GM23338 (cell line): ENCODE measurements at regions not wholly inside any gene's neighbourhood (a gene's known extent, or its start where the extent isn't known, plus 50 kb on each side); places are given as distances from the start of the nearest gene placed in this dataset.

Experiments used
- ATAC-seq: fragments of 200-7000 bp; cut with Tn5 transposase; 3 replicates; pipeline ENCODE4 v1.9.1; 2020
- DNase-seq: peaks from one replicate; pipeline ENCODE4 v3.0.0-alpha.2; 2015; ENCODE audit warnings: low spot score
- H2AFZ ChIP-seq: fragments of 200-600 bp; sonication (generic); 2 replicates; pipeline ENCODE4 v1.8.0; 2016; ENCODE audit warnings: antibody characterized with exemption, mild to moderate bottlenecking, moderate library complexity
- H3F3A ChIP-seq: fragments of 200-600 bp; sonication (generic); replicated peaks from 2 replicates; pipeline ENCODE4 v1.8.0; 2017; ENCODE audit warnings: antibody characterized with exemption, mixed run types, low read depth
- H3K27ac ChIP-seq: fragments of 200-600 bp; sonication (generic); 2 replicates; pipeline ENCODE4 v1.6.1; 2016; ENCODE audit warnings: low read depth
- H3K27me3 ChIP-seq: fragments of 200-600 bp; sonication (generic); 2 replicates; pipeline ENCODE4 v1.8.0; 2016; ENCODE audit warnings: mild to moderate bottlenecking, mixed run types, moderate library complexity; ENCODE audit not compliant: insufficient read depth
- H3K36me3 ChIP-seq: fragments of 200-600 bp; sonication (generic); 2 replicates; pipeline ENCODE4 v1.8.0; 2016; ENCODE audit warnings: mild to moderate bottlenecking; ENCODE audit not compliant: insufficient read depth
- H3K4me1 ChIP-seq: fragments of 200-600 bp; sonication (generic); 2 replicates; pipeline ENCODE4 v1.8.0; 2016; ENCODE audit warnings: mild to moderate bottlenecking, moderate library complexity; ENCODE audit not compliant: insufficient read depth
- H3K4me2 ChIP-seq: fragments of 200-600 bp; sonication (generic); 2 replicates; pipeline ENCODE4 v1.7.1; 2017; ENCODE audit warnings: mixed run types
- H3K4me3 ChIP-seq: fragments of 200-600 bp; sonication (generic); 2 replicates; pipeline ENCODE4 v1.6.1; 2016; ENCODE audit warnings: mixed run types
- H3K79me2 ChIP-seq: fragments of 200-600 bp; sonication (generic); replicated peaks from 2 replicates; pipeline ENCODE4 v1.8.0; 2017; ENCODE audit warnings: mild to moderate bottlenecking; ENCODE audit not compliant: insufficient read depth
- H3K9me2 ChIP-seq: fragments of 200-600 bp; sonication (generic); 2 replicates; pipeline ENCODE4 v1.8.0; 2017; ENCODE audit not compliant: insufficient read depth
- H4K20me1 ChIP-seq: fragments of 200-600 bp; sonication (generic); replicated peaks from 2 replicates; pipeline ENCODE4 v1.8.0; 2017; ENCODE audit warnings: mild to moderate bottlenecking; ENCODE audit not compliant: insufficient read depth
- H3K27ac Mint-ChIP-seq: 2 replicates; pipeline ENCODE4 v1.8.0; 2020; ENCODE audit warnings: inconsistent platforms, mild to moderate bottlenecking, moderate library complexity, mixed read lengths
- H3K27me3 Mint-ChIP-seq: 3 replicates; pipeline ENCODE4 v1.8.0; 2022; ENCODE audit warnings: low read depth, mild to moderate bottlenecking, moderate library complexity, mixed read lengths, inconsistent platforms; ENCODE audit not compliant: insufficient read depth, poor library complexity
- H3K36me3 Mint-ChIP-seq: 3 replicates; pipeline ENCODE4 v1.8.0; 2021; ENCODE audit warnings: low read depth, mild to moderate bottlenecking, inconsistent platforms, moderate library complexity, mixed read lengths
- H3K4me1 Mint-ChIP-seq: 3 replicates; pipeline ENCODE4 v1.8.0; 2020; ENCODE audit warnings: mild to moderate bottlenecking, inconsistent platforms, mixed read lengths
- H3K4me3 Mint-ChIP-seq: 3 replicates; pipeline ENCODE4 v1.8.0; 2021; ENCODE audit warnings: moderate library complexity, mild to moderate bottlenecking, inconsistent platforms, mixed read lengths
- H3K9me3 Mint-ChIP-seq: 3 replicates; pipeline ENCODE4 v1.8.0; 2020; ENCODE audit warnings: moderate library complexity, mild to moderate bottlenecking, inconsistent platforms, mixed read lengths
- CREB1 ChIP-seq: fragments of 250-450 bp; sonication (Bioruptor Pico); IDR thresholded peaks from 2 replicates; pipeline ENCODE4 v1.5.0; 2020; ENCODE audit warnings: low read depth, mild to moderate bottlenecking, moderate library complexity
- ETS1 ChIP-seq: IDR thresholded peaks from 2 replicates; pipeline ENCODE4 v1.6.1; 2016; ENCODE audit warnings: antibody characterized with exemption
- EZH2 ChIP-seq: fragments of 200-600 bp; sonication (generic); IDR thresholded peaks from one replicate; pipeline ENCODE4 v1.8.0; 2017; ENCODE audit warnings: antibody characterized with exemption, mild to moderate bottlenecking, low read depth; ENCODE audit not compliant: unreplicated experiment
- EZH2phosphoT487 ChIP-seq: fragments of 200-600 bp; sonication (generic); IDR thresholded peaks from one replicate; pipeline ENCODE4 v1.8.1; 2018; ENCODE audit warnings: antibody characterized with exemption; ENCODE audit not compliant: unreplicated experiment
- JUNB ChIP-seq: IDR thresholded peaks from one replicate; pipeline ENCODE4 v1.6.1; 2016; ENCODE audit warnings: antibody characterized with exemption; ENCODE audit not compliant: unreplicated experiment
- NANOG ChIP-seq: IDR thresholded peaks from 2 replicates; pipeline ENCODE4 v1.6.1; 2016; ENCODE audit warnings: antibody characterized with exemption, borderline replicate concordance
- POLR2AphosphoS5 ChIP-seq: IDR thresholded peaks from 2 replicates; pipeline ENCODE4 v1.6.1; 2016; ENCODE audit warnings: antibody characterized with exemption, low read depth
- STAT1 ChIP-seq: IDR thresholded peaks from one replicate; pipeline ENCODE4 v1.6.1; 2016; ENCODE audit warnings: antibody characterized with exemption; ENCODE audit not compliant: unreplicated experiment
- ZNF114 ChIP-seq: fragments of 250-450 bp; sonication (Bioruptor Pico); IDR thresholded peaks from 2 replicates; pipeline ENCODE4 v1.5.0; 2020; ENCODE audit warnings: mild to moderate bottlenecking, moderate library complexity
- ZNF331 ChIP-seq: fragments of 250-450 bp; sonication (Bioruptor Pico); IDR thresholded peaks from 2 replicates; pipeline ENCODE4 v1.5.0; 2020; ENCODE audit warnings: low read depth, mild to moderate bottlenecking, moderate library complexity
- TF ChIP-seq, protein P1 (sequence below), 2 experiments: fragments of 200-600 bp in 1 of 2; sonication (generic) in 1 of 2; conservative IDR thresholded peaks; 2 replicates each; pipeline versions ENCODE4 v1.5.1 to v1.6.1; 2016 to 2017; ENCODE audit warnings: antibody characterized with exemption in 2 of 2, low read depth in 2 of 2, mild to moderate bottlenecking in 2 of 2, moderate library complexity in 1 of 2
- TF ChIP-seq, protein P2 (sequence below): IDR thresholded peaks from one replicate; pipeline ENCODE4 v1.6.1; 2018; ENCODE audit warnings: antibody characterized with exemption; ENCODE audit not compliant: unreplicated experiment
- TF ChIP-seq, protein P3 (sequence below): fragments of 250-450 bp; sonication (Bioruptor Pico); IDR thresholded peaks from 2 replicates; pipeline ENCODE4 v1.5.0; 2020; ENCODE audit warnings: mild to moderate bottlenecking, moderate library complexity

DNA sequence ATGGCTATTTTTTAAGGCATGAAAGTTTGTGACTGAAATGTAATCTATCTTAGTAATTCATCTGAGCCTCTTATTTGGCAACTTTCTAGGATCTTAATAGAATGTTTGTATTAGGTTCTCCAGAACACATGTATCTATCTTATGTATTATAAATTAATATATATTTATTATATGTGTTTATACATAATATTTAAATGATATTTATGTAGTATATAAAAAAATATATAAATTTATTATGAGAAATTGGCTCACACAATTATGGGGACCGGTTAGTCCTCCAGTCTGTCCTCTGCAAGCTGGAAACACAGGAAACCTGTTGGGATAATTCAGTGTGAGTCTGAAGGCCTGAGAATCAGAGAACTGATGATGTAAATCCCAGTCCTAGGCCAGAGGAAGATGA lies 155.7 kb downstream of the AMY1C start:
- no peak overlapping the region for H3K27ac Mint-ChIP-seq

More for the DNA sequence above, 155.7 kb downstream of the AMY1C start:
- Histone ChIP-seq H3K9me2 (peaks cover 4% of the 10 kb centered on the region; the same call in 1 of the 2 replicates), H3K79me2 (no peaks in the 10 kb centered on the region), H3K4me1 (no peaks in the 10 kb centered on the region), H3K4me3 (no peak overlapping the region), H3K27ac (no peak overlapping the region), H2AFZ (no peak overlapping the region), H3F3A (no peaks in the 10 kb centered on the region), H3K27me3 (no peaks in the 10 kb centered on the region), H3K4me2 (no peak overlapping the region), H4K20me1 (no peaks in the 10 kb centered on the region), H3K36me3 (no peaks in the 10 kb centered on the region)
- Mint-ChIP-seq H3K4me1 (no peaks in the 10 kb centered on the region), H3K36me3 (no peaks in the 10 kb centered on the region), H3K27me3 (no peaks in the 10 kb centered on the region), H3K9me3 (no peaks in the 10 kb centered on the region), H3K4me3 (no peak overlapping the region)
- DNase-seq (no peak), ATAC-seq (no peak)
- TF ChIP-seq EZH2phosphoT487 = no peak
- no peak for TF ChIP-seq NANOG
- TF ChIP-seq, protein P1, sequence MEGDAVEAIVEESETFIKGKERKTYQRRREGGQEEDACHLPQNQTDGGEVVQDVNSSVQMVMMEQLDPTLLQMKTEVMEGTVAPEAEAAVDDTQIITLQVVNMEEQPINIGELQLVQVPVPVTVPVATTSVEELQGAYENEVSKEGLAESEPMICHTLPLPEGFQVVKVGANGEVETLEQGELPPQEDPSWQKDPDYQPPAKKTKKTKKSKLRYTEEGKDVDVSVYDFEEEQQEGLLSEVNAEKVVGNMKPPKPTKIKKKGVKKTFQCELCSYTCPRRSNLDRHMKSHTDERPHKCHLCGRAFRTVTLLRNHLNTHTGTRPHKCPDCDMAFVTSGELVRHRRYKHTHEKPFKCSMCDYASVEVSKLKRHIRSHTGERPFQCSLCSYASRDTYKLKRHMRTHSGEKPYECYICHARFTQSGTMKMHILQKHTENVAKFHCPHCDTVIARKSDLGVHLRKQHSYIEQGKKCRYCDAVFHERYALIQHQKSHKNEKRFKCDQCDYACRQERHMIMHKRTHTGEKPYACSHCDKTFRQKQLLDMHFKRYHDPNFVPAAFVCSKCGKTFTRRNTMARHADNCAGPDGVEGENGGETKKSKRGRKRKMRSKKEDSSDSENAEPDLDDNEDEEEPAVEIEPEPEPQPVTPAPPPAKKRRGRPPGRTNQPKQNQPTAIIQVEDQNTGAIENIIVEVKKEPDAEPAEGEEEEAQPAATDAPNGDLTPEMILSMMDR (conservative IDR thresholded peaks at IDR 0.05; ENCODE audit: low read depth in 2 of 2) = no peak
- TF ChIP-seq ZNF114 (CRISPR knock-in tag) = no peak
- TF ChIP-seq, protein P2, sequence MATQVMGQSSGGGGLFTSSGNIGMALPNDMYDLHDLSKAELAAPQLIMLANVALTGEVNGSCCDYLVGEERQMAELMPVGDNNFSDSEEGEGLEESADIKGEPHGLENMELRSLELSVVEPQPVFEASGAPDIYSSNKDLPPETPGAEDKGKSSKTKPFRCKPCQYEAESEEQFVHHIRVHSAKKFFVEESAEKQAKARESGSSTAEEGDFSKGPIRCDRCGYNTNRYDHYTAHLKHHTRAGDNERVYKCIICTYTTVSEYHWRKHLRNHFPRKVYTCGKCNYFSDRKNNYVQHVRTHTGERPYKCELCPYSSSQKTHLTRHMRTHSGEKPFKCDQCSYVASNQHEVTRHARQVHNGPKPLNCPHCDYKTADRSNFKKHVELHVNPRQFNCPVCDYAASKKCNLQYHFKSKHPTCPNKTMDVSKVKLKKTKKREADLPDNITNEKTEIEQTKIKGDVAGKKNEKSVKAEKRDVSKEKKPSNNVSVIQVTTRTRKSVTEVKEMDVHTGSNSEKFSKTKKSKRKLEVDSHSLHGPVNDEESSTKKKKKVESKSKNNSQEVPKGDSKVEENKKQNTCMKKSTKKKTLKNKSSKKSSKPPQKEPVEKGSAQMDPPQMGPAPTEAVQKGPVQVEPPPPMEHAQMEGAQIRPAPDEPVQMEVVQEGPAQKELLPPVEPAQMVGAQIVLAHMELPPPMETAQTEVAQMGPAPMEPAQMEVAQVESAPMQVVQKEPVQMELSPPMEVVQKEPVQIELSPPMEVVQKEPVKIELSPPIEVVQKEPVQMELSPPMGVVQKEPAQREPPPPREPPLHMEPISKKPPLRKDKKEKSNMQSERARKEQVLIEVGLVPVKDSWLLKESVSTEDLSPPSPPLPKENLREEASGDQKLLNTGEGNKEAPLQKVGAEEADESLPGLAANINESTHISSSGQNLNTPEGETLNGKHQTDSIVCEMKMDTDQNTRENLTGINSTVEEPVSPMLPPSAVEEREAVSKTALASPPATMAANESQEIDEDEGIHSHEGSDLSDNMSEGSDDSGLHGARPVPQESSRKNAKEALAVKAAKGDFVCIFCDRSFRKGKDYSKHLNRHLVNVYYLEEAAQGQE = no peak
- TF ChIP-seq JUNB = no peak
- TF ChIP-seq EZH2 = no peak
- TF ChIP-seq CREB1 (CRISPR knock-in tag) = no peak
- TF ChIP-seq, protein P3, sequence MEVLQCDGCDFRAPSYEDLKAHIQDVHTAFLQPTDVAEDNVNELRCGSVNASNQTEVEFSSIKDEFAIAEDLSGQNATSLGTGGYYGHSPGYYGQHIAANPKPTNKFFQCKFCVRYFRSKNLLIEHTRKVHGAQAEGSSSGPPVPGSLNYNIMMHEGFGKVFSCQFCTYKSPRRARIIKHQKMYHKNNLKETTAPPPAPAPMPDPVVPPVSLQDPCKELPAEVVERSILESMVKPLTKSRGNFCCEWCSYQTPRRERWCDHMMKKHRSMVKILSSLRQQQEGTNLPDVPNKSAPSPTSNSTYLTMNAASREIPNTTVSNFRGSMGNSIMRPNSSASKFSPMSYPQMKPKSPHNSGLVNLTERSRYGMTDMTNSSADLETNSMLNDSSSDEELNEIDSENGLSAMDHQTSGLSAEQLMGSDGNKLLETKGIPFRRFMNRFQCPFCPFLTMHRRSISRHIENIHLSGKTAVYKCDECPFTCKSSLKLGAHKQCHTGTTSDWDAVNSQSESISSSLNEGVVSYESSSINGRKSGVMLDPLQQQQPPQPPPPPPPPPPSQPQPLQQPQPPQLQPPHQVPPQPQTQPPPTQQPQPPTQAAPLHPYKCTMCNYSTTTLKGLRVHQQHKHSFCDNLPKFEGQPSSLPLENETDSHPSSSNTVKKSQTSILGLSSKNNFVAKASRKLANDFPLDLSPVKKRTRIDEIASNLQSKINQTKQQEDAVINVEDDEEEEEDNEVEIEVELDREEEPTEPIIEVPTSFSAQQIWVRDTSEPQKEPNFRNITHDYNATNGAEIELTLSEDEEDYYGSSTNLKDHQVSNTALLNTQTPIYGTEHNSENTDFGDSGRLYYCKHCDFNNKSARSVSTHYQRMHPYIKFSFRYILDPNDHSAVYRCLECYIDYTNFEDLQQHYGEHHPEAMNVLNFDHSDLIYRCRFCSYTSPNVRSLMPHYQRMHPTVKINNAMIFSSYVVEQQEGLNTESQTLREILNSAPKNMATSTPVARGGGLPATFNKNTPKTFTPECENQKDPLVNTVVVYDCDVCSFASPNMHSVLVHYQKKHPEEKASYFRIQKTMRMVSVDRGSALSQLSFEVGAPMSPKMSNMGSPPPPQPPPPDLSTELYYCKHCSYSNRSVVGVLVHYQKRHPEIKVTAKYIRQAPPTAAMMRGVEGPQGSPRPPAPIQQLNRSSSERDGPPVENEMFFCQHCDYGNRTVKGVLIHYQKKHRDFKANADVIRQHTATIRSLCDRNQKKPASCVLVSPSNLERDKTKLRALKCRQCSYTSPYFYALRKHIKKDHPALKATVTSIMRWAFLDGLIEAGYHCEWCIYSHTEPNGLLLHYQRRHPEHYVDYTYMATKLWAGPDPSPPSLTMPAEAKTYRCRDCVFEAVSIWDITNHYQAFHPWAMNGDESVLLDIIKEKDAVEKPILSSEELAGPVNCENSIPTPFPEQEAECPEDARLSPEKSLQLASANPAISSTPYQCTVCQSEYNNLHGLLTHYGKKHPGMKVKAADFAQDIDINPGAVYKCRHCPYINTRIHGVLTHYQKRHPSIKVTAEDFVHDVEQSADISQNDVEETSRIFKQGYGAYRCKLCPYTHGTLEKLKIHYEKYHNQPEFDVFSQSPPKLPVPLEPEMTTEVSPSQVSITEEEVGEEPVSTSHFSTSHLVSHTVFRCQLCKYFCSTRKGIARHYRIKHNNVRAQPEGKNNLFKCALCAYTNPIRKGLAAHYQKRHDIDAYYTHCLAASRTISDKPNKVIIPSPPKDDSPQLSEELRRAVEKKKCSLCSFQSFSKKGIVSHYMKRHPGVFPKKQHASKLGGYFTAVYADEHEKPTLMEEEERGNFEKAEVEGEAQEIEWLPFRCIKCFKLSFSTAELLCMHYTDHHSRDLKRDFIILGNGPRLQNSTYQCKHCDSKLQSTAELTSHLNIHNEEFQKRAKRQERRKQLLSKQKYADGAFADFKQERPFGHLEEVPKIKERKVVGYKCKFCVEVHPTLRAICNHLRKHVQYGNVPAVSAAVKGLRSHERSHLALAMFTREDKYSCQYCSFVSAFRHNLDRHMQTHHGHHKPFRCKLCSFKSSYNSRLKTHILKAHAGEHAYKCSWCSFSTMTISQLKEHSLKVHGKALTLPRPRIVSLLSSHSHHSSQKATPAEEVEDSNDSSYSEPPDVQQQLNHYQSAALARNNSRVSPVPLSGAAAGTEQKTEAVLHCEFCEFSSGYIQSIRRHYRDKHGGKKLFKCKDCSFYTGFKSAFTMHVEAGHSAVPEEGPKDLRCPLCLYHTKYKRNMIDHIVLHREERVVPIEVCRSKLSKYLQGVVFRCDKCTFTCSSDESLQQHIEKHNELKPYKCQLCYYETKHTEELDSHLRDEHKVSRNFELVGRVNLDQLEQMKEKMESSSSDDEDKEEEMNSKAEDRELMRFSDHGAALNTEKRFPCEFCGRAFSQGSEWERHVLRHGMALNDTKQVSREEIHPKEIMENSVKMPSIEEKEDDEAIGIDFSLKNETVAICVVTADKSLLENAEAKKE (CRISPR knock-in tag) = no peak
- TF ChIP-seq STAT1 = no peak
- no peak for TF ChIP-seq ETS1
- TF ChIP-seq POLR2AphosphoS5 = no peak
- TF ChIP-seq ZNF331 (CRISPR knock-in tag) = no peak
